Adrenal gland (tissue), 9 donors: ENCODE measurements at regions not wholly inside any gene's neighbourhood (a gene's known extent, or its start where the extent isn't known, plus 50 kb on each side); places are given as distances from the start of the nearest gene placed in this dataset.
"Not testable (repeated sequence)": the region's sequence is repeated elsewhere in the genome, so short reads cannot be mapped to it uniquely, and the experiment has no call there.

Source experiments
- DNase-seq, 7 donors: peaks; one replicate each; pipeline ENCODE4 v3.0.0-alpha.2; 2019 to 2020
- H3K27ac ChIP-seq, 5 donors: fragments of 200-600 bp; sonication (generic) in 4 of 5; 1 replicate in 3 of 5; 2 replicates in 2 of 5; pipeline versions ENCODE4 v1.5.1 to v1.8.0; 2016 to 2020; ENCODE audit warnings: mild to moderate bottlenecking in 1 of 5
- H3K27me3 ChIP-seq: fragments of 200-600 bp; 2 replicates; pipeline ENCODE4 v1.8.0; 2021
- H3K36me3 ChIP-seq, 2 donors: fragments of 200-600 bp; replicated peaks in 1 of 2; 1 replicate in 1 of 2; 2 replicates in 1 of 2; pipeline versions ENCODE4 v1.5.1 to v1.8.0; 2018 to 2022
- H3K4me1 ChIP-seq, 2 donors: fragments of 200-600 bp; replicated peaks in 1 of 2; 1 replicate in 1 of 2; 2 replicates in 1 of 2; pipeline versions ENCODE4 v1.5.1 to v1.8.0; 2018 to 2021
- H3K4me3 ChIP-seq, 4 donors: fragments of 200-600 bp; sonication (generic) in 3 of 4; one replicate each; pipeline ENCODE4 v1.5.1; 2016 to 2018
- H3K9me3 ChIP-seq, 3 donors: fragments of 200-600 bp; sonication (generic) in 1 of 3; replicated peaks in 1 of 3; 1 replicate in 2 of 3; 2 replicates in 1 of 3; pipeline versions ENCODE4 v1.5.1 to v1.8.0; 2016 to 2021
- CTCF ChIP-seq, 6 experiments: fragments of 450-650 bp in 4 of 6; fragments of 200-600 bp in 2 of 6; sonication (generic) in 1 of 6; IDR thresholded peaks; 1 replicate in 5 of 6; 2 replicates in 1 of 6; pipeline versions ENCODE4 v1.5.1 to v1.8.0; 2016 to 2021; ENCODE audit warnings: antibody characterized with exemption in 6 of 6, mild to moderate bottlenecking in 2 of 6, moderate library complexity in 1 of 6
- POLR2A ChIP-seq, 2 donors: fragments of 450-650 bp; IDR thresholded peaks; one replicate each; pipeline ENCODE4 v1.6.1; 2017; ENCODE audit warnings: antibody characterized with exemption in 2 of 2, mild to moderate bottlenecking in 2 of 2, moderate library complexity in 1 of 2
- WGBS, 4 donors: extraction: QIAGEN DNeasy Blood & Tissue Kit in 2 of 4; methylation state at CpG; one replicate each; pipeline versions ENCODE4 v1.1.5 to v1.1.7; 2013 to 2017; 5-methylcytosine and 5-hydroxymethylcytosine counted together
- intact Hi-C, 2 donors: fragments of 100-400 bp; cut with DNase I; formaldehyde crosslinking; loops; one replicate each; pipeline versions ENCODE4 v1.14.1 to v1.15.0; 2022 to 2023
- donor health status: healthy with polysubstance abuse.
- donor health status: Bipolar disorder and iron deficiency.
- donor health status: DM: yes; HTN: yes; CAD: no.
- donor health status: DM: no; HTN: no; CAD: no.
- donor health status: DM: no; HTN: no; CAD: no.

- Histone ChIP-seq H3K9me3 (no peaks in the 10 kb centered on the region), H3K36me3 (no peaks in the 10 kb centered on the region), H3K27me3 (no peaks in the 10 kb centered on the region), H3K27ac (no peak overlapping the region), H3K4me1 (no peaks in the 10 kb centered on the region), H3K4me3 (no peak overlapping the region)
- 68 to 94% (median 79%) methylated on average over 4 of the region's 4 CpGs for WGBS, 4 donors
- TF ChIP-seq POLR2A (IDR thresholded peaks at IDR 0.05) (no peak), CTCF (IDR thresholded peaks at IDR 0.05) (no peak)
- intact Hi-C loops = no loop called here
- DNase-seq = no peak
Measured at GRCh38 chr1:30519201-30519763, 204.1 kb downstream of the MATN1 start.

- DNase-seq = no peak
- 69 to 87% (median 73%) methylated on average over 3 of the region's 3 CpGs for whole genome bisulfite sequencing, 4 donors
- TF ChIP-seq CTCF (IDR thresholded peaks at IDR 0.05) (no peak), POLR2A (IDR thresholded peaks at IDR 0.05) (no peak)
- Histone ChIP-seq H3K4me3 (no peak overlapping the region), H3K4me1 (no peaks in the 10 kb centered on the region), H3K27me3 (no peaks in the 10 kb centered on the region), H3K9me3 (no peaks in the 10 kb centered on the region), H3K27ac (no peak overlapping the region), H3K36me3 (no peaks in the 10 kb centered on the region)
- intact Hi-C loops = no loop called here
Measured at GRCh38 chr1:30518696-30519095, 204.7 kb downstream of the MATN1 start.

- TF ChIP-seq POLR2A (IDR thresholded peaks at IDR 0.05) = no peak
- no peak for TF ChIP-seq CTCF (IDR thresholded peaks at IDR 0.05)
- H3K9me3 ChIP-seq = no peaks in the 10 kb centered on the region
- no peaks in the 10 kb centered on the region for H3K4me1 ChIP-seq
- H3K27ac ChIP-seq = no peak overlapping the region
- H3K36me3 ChIP-seq = no peaks in the 10 kb centered on the region
- intact Hi-C loops = no loop called here
- no peaks in the 10 kb centered on the region for H3K27me3 ChIP-seq
- WGBS, 4 donors = 45 to 63% (median 50%) methylated on average over 1 to 2 of the region's 2 CpGs
- no peak overlapping the region for H3K4me3 ChIP-seq
- peak in 1 of 7 donors; percentile 11 for DNase-seq
Measured at GRCh38 chr1:30518186-30518585, 205.2 kb downstream of the MATN1 start.

GRCh38 chr1:30517666-30518065 is 205.7 kb downstream of the MATN1 start:
- H3K9me3 ChIP-seq, H3K4me3 ChIP-seq, H3K27me3 ChIP-seq, H3K27ac ChIP-seq, intact Hi-C loops, H3K36me3 ChIP-seq, H3K4me1 ChIP-seq, DNase-seq: not testable (repeated sequence)
- WGBS, 4 donors = 74 to 86% (median 81%) methylated on average over 5 to 6 of the region's 6 CpGs

- H3K36me3 ChIP-seq, intact Hi-C loops, H3K4me3 ChIP-seq, H3K4me1 ChIP-seq, H3K27me3 ChIP-seq, H3K9me3 ChIP-seq, H3K27ac ChIP-seq: not testable (repeated sequence)
- 79 to 85% (median 80%) methylated on average over 3 to 7 of the region's 7 CpGs for WGBS, 4 donors
- peak in 1 of 7 donors; percentile 13 for DNase-seq
Measured at GRCh38 chr1:30517241-30517640, 206.1 kb downstream of the MATN1 start.
